Sigmoid colon (tissue), 6 donors: ENCODE measurements at regions not wholly inside any gene's neighbourhood (a gene's known extent, or its start where the extent isn't known, plus 50 kb on each side); places are given as distances from the start of the nearest gene placed in this dataset.

Source experiments
- DNase-seq: peaks from one replicate; pipeline ENCODE4 v3.0.0-alpha.2; 2019
- H3K27ac ChIP-seq, 4 donors: fragments of 200-600 bp; sonication (generic); one replicate each; pipeline ENCODE4 v1.5.1; 2016 to 2019; ENCODE audit warnings: mild to moderate bottlenecking in 1 of 4
- H3K27me3 ChIP-seq, 3 donors: fragments of 200-600 bp; sonication (generic); one replicate each; pipeline ENCODE4 v1.5.1; 2019; ENCODE audit warnings: mild to moderate bottlenecking in 1 of 3
- H3K36me3 ChIP-seq, 4 donors: fragments of 200-600 bp; sonication (generic); one replicate each; pipeline ENCODE4 v1.5.1; 2016 to 2019
- H3K4me1 ChIP-seq, 4 donors: fragments of 200-600 bp; sonication (generic); one replicate each; pipeline ENCODE4 v1.5.1; 2017 to 2019
- H3K4me3 ChIP-seq, 4 donors: fragments of 200-600 bp; sonication (generic); one replicate each; pipeline ENCODE4 v1.5.1; 2017 to 2019; ENCODE audit warnings: mild to moderate bottlenecking in 2 of 4, moderate library complexity in 1 of 4
- H3K9me3 ChIP-seq, 4 donors: fragments of 200-600 bp in 3 of 4; sonication (generic) in 3 of 4; one replicate each; pipeline versions ENCODE4 v1.5.1 to v1.6.1; 2013 to 2019
- EP300 ChIP-seq, 4 donors: sonication (generic); formaldehyde crosslinking; IDR thresholded peaks; one replicate each; pipeline ENCODE4 v1.6.1; 2017; ENCODE audit warnings: antibody characterized with exemption in 4 of 4
- POLR2A ChIP-seq, 2 donors: fragments of 450-650 bp; IDR thresholded peaks; one replicate each; pipeline ENCODE4 v1.6.1; 2016; ENCODE audit warnings: antibody characterized with exemption in 2 of 2, mild to moderate bottlenecking in 2 of 2, moderate library complexity in 2 of 2
- POLR2AphosphoS5 ChIP-seq, 4 donors: sonication (generic); formaldehyde crosslinking; IDR thresholded peaks; one replicate each; pipeline ENCODE4 v1.6.1; 2017; ENCODE audit warnings: antibody characterized with exemption in 4 of 4
- WGBS, 2 donors: extraction: QIAGEN DNeasy Blood & Tissue Kit; methylation state at CpG; one replicate each; pipeline ENCODE4 v1.1.7; 2013; 5-methylcytosine and 5-hydroxymethylcytosine counted together
- intact Hi-C: fragments of 100-400 bp; cut with DNase I; formaldehyde crosslinking; loops from one replicate; pipeline ENCODE4 v1.15.1; 2023
- TF ChIP-seq, protein P1 (sequence below), 4 experiments: fragments of 450-650 bp in 3 of 4; fragments of 200-600 bp in 1 of 4; IDR thresholded peaks; one replicate each; pipeline ENCODE4 v1.5.1; 2016 to 2019; ENCODE audit warnings: antibody characterized with exemption in 4 of 4, mild to moderate bottlenecking in 3 of 4, moderate library complexity in 2 of 4
- donor health status: healthy with polysubstance abuse.
- donor health status: healthy.

- H3K36me3 ChIP-seq, result no peaks in the 10 kb centered on the region
- TF ChIP-seq POLR2AphosphoS5 (IDR thresholded peaks at IDR 0.05) (no peak), EP300 (IDR thresholded peaks at IDR 0.05) (no peak), POLR2A (IDR thresholded peaks at IDR 0.05) (no peak)
- TF ChIP-seq, protein P1, sequence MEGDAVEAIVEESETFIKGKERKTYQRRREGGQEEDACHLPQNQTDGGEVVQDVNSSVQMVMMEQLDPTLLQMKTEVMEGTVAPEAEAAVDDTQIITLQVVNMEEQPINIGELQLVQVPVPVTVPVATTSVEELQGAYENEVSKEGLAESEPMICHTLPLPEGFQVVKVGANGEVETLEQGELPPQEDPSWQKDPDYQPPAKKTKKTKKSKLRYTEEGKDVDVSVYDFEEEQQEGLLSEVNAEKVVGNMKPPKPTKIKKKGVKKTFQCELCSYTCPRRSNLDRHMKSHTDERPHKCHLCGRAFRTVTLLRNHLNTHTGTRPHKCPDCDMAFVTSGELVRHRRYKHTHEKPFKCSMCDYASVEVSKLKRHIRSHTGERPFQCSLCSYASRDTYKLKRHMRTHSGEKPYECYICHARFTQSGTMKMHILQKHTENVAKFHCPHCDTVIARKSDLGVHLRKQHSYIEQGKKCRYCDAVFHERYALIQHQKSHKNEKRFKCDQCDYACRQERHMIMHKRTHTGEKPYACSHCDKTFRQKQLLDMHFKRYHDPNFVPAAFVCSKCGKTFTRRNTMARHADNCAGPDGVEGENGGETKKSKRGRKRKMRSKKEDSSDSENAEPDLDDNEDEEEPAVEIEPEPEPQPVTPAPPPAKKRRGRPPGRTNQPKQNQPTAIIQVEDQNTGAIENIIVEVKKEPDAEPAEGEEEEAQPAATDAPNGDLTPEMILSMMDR (IDR thresholded peaks at IDR 0.05), result no peak
- H3K9me3 ChIP-seq, result no peaks in the 10 kb centered on the region
- H3K27me3 ChIP-seq, result no peaks in the 10 kb centered on the region
- 89 to 90% methylated on average over 26 of the region's 26 CpGs for WGBS, 2 donors
- H3K4me1 ChIP-seq, result no peaks in the 10 kb centered on the region
- no peak overlapping the region for H3K27ac ChIP-seq
- H3K4me3 ChIP-seq, result no peak overlapping the region
- intact Hi-C loops, result no loop called here
- DNase-seq, result no peak
Observed at GRCh38 chr9:10946676-10947410, 334.0 kb upstream of the PTPRD start.

DNA sequence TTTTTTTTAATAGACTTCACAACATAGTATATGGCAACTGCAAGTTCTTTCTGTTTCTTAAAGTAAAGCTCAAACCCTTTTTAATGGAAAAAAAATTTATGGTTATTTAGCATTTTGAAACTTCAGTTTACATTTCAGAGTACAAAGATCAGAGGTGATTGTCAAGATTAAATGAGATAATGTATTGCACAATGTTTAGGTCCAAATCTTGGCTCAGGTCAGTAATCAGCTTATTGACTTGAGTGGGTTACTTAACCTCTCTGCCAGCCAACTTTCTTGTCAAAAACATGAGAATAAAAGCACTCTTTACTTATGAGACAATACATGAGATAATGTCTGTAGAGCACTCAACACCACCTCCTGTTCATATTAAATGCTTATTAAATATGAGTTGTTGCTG is 345.1 kb upstream of the PTPRD start:
- H3K36me3 ChIP-seq, result no peaks in the 10 kb centered on the region

GRCh38 chr9:10961883-10962282 is 349.1 kb upstream of the PTPRD start:
- Histone ChIP-seq H3K4me1 (no peaks in the 10 kb centered on the region), H3K36me3 (no peaks in the 10 kb centered on the region), H3K4me3 (no peak overlapping the region), H3K27ac (no peak overlapping the region), H3K27me3 (no peaks in the 10 kb centered on the region), H3K9me3 (no peaks in the 10 kb centered on the region)
- 77 to 88% methylated on average over 4 of the region's 4 CpGs for WGBS, 2 donors
- DNase-seq, result no peak
- intact Hi-C loops, result no loop called here
- TF ChIP-seq EP300 (IDR thresholded peaks at IDR 0.05) (no peak), POLR2A (IDR thresholded peaks at IDR 0.05) (no peak), POLR2AphosphoS5 (IDR thresholded peaks at IDR 0.05) (no peak)
- TF ChIP-seq, protein P1 (IDR thresholded peaks at IDR 0.05), result no peak

More for the DNA sequence above, 345.1 kb upstream of the PTPRD start:
- Histone ChIP-seq H3K9me3 (no peaks in the 10 kb centered on the region), H3K4me3 (no peak overlapping the region), H3K4me1 (no peaks in the 10 kb centered on the region), H3K27ac (no peak overlapping the region), H3K27me3 (no peaks in the 10 kb centered on the region)
- DNase-seq, result no peak
- TF ChIP-seq POLR2A (IDR thresholded peaks at IDR 0.05), result no peak
- TF ChIP-seq POLR2AphosphoS5 (IDR thresholded peaks at IDR 0.05), result no peak
- TF ChIP-seq, protein P1 (IDR thresholded peaks at IDR 0.05), result no peak
- TF ChIP-seq EP300 (IDR thresholded peaks at IDR 0.05), result no peak
- intact Hi-C loops, result no loop called here

GRCh38 chr9:10983251-10983650 is 370.4 kb upstream of the PTPRD start:
- H3K27ac ChIP-seq, result no peak overlapping the region
- no peaks in the 10 kb centered on the region for H3K9me3 ChIP-seq
- no peaks in the 10 kb centered on the region for H3K36me3 ChIP-seq
- H3K27me3 ChIP-seq, result no peaks in the 10 kb centered on the region
- intact Hi-C loops, result no loop called here
- no peak for TF ChIP-seq POLR2A (IDR thresholded peaks at IDR 0.05)
- TF ChIP-seq, protein P1 (IDR thresholded peaks at IDR 0.05), result no peak
- no peak for TF ChIP-seq POLR2AphosphoS5 (IDR thresholded peaks at IDR 0.05)
- no peak for TF ChIP-seq EP300 (IDR thresholded peaks at IDR 0.05)
- WGBS, 2 donors, result 90 to 92% methylated on average over 1 of the region's 1 CpG
- no peak overlapping the region for H3K4me3 ChIP-seq
- H3K4me1 ChIP-seq, result no peaks in the 10 kb centered on the region
- DNase-seq, result no peak

DNA sequence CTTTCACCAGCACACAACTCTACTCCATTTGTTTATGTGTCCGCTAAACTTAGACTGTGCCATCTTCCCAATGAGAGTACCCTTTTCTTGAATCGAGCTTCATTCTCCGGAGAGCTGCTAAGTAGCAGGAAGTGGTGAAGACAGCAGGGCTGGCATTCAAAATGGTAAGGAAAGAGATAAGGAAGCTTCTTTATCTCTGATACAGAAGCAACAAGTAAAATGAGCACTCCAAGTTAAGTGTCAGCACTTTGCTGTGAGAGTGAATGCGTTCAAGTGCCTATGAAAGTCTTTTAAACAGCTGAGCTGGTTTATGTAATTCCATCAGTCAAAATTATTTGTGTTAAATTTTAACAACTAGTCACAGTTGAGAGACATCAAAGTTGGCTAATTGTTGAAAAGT is 386.8 kb upstream of the PTPRD start:
- Histone ChIP-seq H3K27ac (no peak overlapping the region), H3K4me3 (no peak overlapping the region), H3K36me3 (no peaks in the 10 kb centered on the region), H3K27me3 (no peaks in the 10 kb centered on the region), H3K4me1 (no peaks in the 10 kb centered on the region), H3K9me3 (no peaks in the 10 kb centered on the region)
- no peak for TF ChIP-seq EP300 (IDR thresholded peaks at IDR 0.05)
- TF ChIP-seq, protein P1 (IDR thresholded peaks at IDR 0.05), result no peak
- TF ChIP-seq POLR2AphosphoS5 (IDR thresholded peaks at IDR 0.05), result no peak
- no peak for TF ChIP-seq POLR2A (IDR thresholded peaks at IDR 0.05)
- no peak for DNase-seq
- intact Hi-C loops, result no loop called here
- WGBS, 2 donors, result 87 to 89% methylated on average over 4 of the region's 4 CpGs
